ENCODE measurements at regions not wholly inside any gene's neighbourhood (a gene's known extent, or its start where the extent isn't known, plus 50 kb on each side); places are given as distances from the start of the nearest gene placed in this dataset.

DNA sequence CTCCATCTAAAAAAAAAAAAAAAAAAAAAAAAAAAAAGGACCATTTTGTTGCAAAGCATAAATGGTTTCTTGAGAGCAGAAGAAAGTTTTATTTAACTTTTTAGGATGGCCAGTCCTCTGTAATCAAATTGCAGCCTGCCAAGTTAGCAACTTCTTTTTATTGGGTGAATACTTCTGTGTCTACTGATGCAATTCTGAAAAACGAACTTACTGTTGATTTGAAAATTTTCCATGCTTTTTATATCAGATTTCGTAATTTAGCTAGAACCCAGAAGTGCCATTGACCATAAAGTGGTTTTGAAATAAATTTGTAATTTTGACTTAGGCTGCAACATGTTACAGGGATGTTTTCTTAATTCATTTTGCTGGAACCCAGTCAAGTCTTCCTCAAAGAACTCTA lies 269.1 kb upstream of the ACTBL2 start:
- no peak for TF ChIP-seq POLR2AphosphoS5 (IDR thresholded peaks at IDR 0.05; ENCODE audit: low read depth, low read length)
- TF ChIP-seq, protein P1, sequence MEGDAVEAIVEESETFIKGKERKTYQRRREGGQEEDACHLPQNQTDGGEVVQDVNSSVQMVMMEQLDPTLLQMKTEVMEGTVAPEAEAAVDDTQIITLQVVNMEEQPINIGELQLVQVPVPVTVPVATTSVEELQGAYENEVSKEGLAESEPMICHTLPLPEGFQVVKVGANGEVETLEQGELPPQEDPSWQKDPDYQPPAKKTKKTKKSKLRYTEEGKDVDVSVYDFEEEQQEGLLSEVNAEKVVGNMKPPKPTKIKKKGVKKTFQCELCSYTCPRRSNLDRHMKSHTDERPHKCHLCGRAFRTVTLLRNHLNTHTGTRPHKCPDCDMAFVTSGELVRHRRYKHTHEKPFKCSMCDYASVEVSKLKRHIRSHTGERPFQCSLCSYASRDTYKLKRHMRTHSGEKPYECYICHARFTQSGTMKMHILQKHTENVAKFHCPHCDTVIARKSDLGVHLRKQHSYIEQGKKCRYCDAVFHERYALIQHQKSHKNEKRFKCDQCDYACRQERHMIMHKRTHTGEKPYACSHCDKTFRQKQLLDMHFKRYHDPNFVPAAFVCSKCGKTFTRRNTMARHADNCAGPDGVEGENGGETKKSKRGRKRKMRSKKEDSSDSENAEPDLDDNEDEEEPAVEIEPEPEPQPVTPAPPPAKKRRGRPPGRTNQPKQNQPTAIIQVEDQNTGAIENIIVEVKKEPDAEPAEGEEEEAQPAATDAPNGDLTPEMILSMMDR (IDR thresholded peaks at IDR 0.05) = no peak
- no peak for TF ChIP-seq SIN3A (IDR thresholded peaks at IDR 0.05; ENCODE audit: borderline replicate concordance, insufficient read depth, low read depth, low read length)
- no peak for TF ChIP-seq TCF7L2 (IDR thresholded peaks at IDR 0.05; ENCODE audit: low read depth, low read length)
- no peak for TF ChIP-seq REST (IDR thresholded peaks at IDR 0.05; ENCODE audit: insufficient read depth in 1 of 2, low read depth in 2 of 2, low read length in 1 of 2)

All from Panc1 (cell line).